ENCODE measurements at regions not wholly inside any gene's neighbourhood (a gene's known extent, or its start where the extent isn't known, plus 50 kb on each side); places are given as distances from the start of the nearest gene placed in this dataset.

DNA sequence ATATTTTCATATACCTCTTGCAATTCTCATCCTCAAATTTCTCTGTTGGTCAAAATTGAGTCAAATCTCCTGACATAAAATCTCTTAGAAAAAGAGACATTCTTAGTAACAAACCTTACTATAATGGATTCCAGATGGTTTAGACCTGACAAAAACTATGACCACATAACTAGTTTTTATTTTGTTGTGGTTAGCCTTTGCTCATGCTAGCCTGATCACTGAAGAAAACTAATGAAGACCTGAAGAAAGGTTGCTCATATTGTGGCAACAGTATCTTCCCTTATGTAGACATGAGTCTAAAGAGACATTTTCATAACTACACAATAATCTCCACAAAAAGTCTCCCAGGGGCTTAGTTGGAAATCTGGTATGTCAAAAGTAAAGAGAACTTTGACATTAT, 274.1 kb upstream of the TMEM161B start:
- H3K4me1 ChIP-seq (ENCODE audit: insufficient read depth, low read length) = no peaks in the 10 kb centered on the region
- no peaks in the 10 kb centered on the region for H3K36me3 ChIP-seq (ENCODE audit: insufficient read depth, low read length)

DNA sequence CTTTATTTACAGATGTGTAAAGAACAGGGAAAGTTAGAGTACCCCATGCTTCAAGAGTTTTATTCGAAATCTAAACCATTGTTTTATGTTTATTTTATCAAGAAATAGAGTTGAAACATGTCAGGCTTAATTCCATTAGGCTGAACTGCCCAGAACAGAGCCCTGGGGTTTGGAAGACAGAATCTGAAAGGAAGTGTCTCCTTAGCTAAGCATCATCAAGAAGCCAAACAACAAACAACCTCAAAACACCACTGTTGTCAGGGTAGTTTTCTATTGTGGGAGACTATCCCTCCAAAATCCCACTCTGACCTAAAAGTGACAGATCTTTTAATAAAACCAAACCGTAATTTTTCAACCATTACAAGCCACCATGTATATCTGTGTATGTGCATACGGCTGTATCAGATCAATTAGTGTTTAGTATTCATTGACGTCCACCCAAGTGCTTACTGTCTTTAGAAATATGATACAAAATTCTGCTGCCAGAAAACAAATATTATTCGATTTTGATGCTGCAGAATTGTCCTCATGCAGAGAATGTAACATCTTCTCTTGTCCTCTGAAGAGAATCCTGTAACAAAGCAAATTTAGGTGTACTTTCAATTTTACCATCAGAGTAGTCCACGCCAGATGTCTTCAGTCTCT, 271.9 kb upstream of the TMEM161B start:
- no peak overlapping the region for H3K27ac ChIP-seq (ENCODE audit: low read depth, low read length)
- no peak overlapping the region for H3K4me3 ChIP-seq (ENCODE audit: low read depth in 1 of 2, low read length in 2 of 2)
- no peaks in the 10 kb centered on the region for H3K9me3 ChIP-seq (ENCODE audit: low read length)
- no peaks in the 10 kb centered on the region for H3K27me3 ChIP-seq (ENCODE audit: control insufficient read depth in 1 of 2, insufficient read depth in 2 of 2, low read length in 2 of 2)
- H3K9ac ChIP-seq (ENCODE audit: low read length) = no peak overlapping the region
- H3K36me3 ChIP-seq (ENCODE audit: insufficient read depth, low read length) = no peaks in the 10 kb centered on the region
- no peaks in the 10 kb centered on the region for H3K4me1 ChIP-seq (ENCODE audit: insufficient read depth, low read length)

More for the DNA sequence above, 274.1 kb upstream of the TMEM161B start:
- H3K27me3 ChIP-seq (ENCODE audit: control insufficient read depth in 1 of 2, insufficient read depth in 2 of 2, low read length in 2 of 2) = no peaks in the 10 kb centered on the region
- H3K27ac ChIP-seq (ENCODE audit: low read depth, low read length) = no peak overlapping the region
- no peaks in the 10 kb centered on the region for H3K9me3 ChIP-seq (ENCODE audit: low read length)
- H3K9ac ChIP-seq (ENCODE audit: low read length) = no peak overlapping the region
- no peak overlapping the region for H3K4me3 ChIP-seq (ENCODE audit: low read depth in 1 of 2, low read length in 2 of 2)

DNA sequence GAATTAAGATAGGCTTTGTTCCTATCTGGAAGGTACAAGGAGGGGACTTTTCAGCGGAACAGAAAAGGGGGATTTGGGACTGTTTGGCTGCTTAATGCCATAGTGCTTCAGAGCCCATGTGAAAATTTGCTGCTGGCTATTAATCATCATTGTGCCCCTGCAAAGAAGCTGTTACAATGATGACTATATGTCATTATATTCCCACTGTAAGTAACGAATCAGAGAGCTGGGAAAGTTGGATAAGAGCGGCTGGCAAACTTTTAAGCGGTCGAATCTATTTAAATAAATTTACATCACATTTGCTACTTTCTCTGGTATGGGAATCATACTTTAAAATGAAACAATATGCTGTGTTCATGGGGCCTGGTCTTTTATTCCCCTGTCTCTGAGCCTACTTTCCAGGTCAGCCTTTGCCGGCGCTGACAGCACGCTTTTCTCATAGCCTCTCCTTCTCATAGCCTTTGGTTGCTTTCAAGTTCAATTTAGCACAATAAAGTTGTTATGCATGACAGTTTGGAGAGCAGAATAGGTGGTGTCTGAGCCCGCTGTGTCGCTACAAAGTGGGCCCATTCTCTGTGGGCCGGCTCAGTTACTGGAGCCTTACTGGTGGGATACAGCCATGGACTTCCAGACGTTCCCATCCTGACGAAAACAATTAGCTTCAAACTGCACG, 271.2 kb upstream of the TMEM161B start:
- Histone ChIP-seq H3K36me3 (ENCODE audit: insufficient read depth, low read length) (no peaks in the 10 kb centered on the region), H3K27me3 (ENCODE audit: control insufficient read depth in 1 of 2, insufficient read depth in 2 of 2, low read length in 2 of 2) (no peaks in the 10 kb centered on the region), H3K27ac (ENCODE audit: low read depth, low read length) (no peak overlapping the region), H3K9me3 (ENCODE audit: low read length) (no peaks in the 10 kb centered on the region), H3K4me1 (ENCODE audit: insufficient read depth, low read length) (no peaks in the 10 kb centered on the region), H3K4me3 (ENCODE audit: low read depth in 1 of 2, low read length in 2 of 2) (no peak overlapping the region), H3K9ac (ENCODE audit: low read length) (no peak overlapping the region)

DNA sequence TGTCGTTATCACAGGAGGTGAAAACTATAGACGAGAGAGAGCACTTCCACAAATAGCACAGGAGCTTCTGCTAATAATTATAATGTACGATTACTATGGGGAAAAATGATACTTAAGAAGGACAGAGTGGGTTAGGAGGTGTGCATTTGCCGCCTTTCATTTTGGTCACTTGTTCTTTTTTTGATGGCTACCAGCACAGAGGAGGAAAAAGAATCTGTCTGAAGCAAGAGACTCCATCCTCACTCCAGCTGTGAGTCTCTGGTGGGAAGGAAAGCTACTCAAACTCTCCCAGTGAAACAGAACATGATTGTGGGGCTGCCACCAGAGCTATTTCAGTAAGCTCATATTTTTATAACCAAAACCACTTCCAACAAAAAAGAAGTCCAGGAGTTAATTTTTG, 270.4 kb upstream of the TMEM161B start:
- Histone ChIP-seq H3K9me3 (ENCODE audit: low read length) (no peaks in the 10 kb centered on the region), H3K4me1 (ENCODE audit: insufficient read depth, low read length) (no peaks in the 10 kb centered on the region), H3K36me3 (ENCODE audit: insufficient read depth, low read length) (no peaks in the 10 kb centered on the region), H3K9ac (ENCODE audit: low read length) (no peak overlapping the region), H3K27ac (ENCODE audit: low read depth, low read length) (no peak overlapping the region), H3K27me3 (ENCODE audit: control insufficient read depth in 1 of 2, insufficient read depth in 2 of 2, low read length in 2 of 2) (no peaks in the 10 kb centered on the region), H3K4me3 (ENCODE audit: low read depth in 1 of 2, low read length in 2 of 2) (no peak overlapping the region)

GRCh38 chr5:88536146-88536545, 267.5 kb upstream of the TMEM161B start:
- H3K4me3 ChIP-seq (ENCODE audit: low read depth in 1 of 2, low read length in 2 of 2) = no peak overlapping the region
- H3K4me1 ChIP-seq (ENCODE audit: insufficient read depth, low read length) = no peaks in the 10 kb centered on the region
- H3K36me3 ChIP-seq (ENCODE audit: insufficient read depth, low read length) = no peaks in the 10 kb centered on the region
- H3K9me3 ChIP-seq (ENCODE audit: low read length) = no peaks in the 10 kb centered on the region
- H3K27ac ChIP-seq (ENCODE audit: low read depth, low read length) = no peak overlapping the region
- H3K27me3 ChIP-seq (ENCODE audit: control insufficient read depth in 1 of 2, insufficient read depth in 2 of 2, low read length in 2 of 2) = no peaks in the 10 kb centered on the region
- no peak overlapping the region for H3K9ac ChIP-seq (ENCODE audit: low read length)

- no peak overlapping the region for H3K27ac ChIP-seq (ENCODE audit: low read depth, low read length)
- H3K9ac ChIP-seq (ENCODE audit: low read length) = no peak overlapping the region
- H3K27me3 ChIP-seq (ENCODE audit: control insufficient read depth in 1 of 2, insufficient read depth in 2 of 2, low read length in 2 of 2) = no peaks in the 10 kb centered on the region
- no peaks in the 10 kb centered on the region for H3K9me3 ChIP-seq (ENCODE audit: low read length)
- no peaks in the 10 kb centered on the region for H3K4me1 ChIP-seq (ENCODE audit: insufficient read depth, low read length)
- H3K4me3 ChIP-seq (ENCODE audit: low read depth in 1 of 2, low read length in 2 of 2) = no peak overlapping the region
- no peaks in the 10 kb centered on the region for H3K36me3 ChIP-seq (ENCODE audit: insufficient read depth, low read length)
These were observed 256.3 kb upstream of the TMEM161B start for GRCh38 chr5:88524941-88525340.

- no peaks in the 10 kb centered on the region for H3K27me3 ChIP-seq (ENCODE audit: control insufficient read depth in 1 of 2, insufficient read depth in 2 of 2, low read length in 2 of 2)
- H3K9me3 ChIP-seq (ENCODE audit: low read length) = no peaks in the 10 kb centered on the region
- H3K4me3 ChIP-seq (ENCODE audit: low read depth in 1 of 2, low read length in 2 of 2) = no peak overlapping the region
- H3K36me3 ChIP-seq (ENCODE audit: insufficient read depth, low read length) = no peaks in the 10 kb centered on the region
- no peak overlapping the region for H3K9ac ChIP-seq (ENCODE audit: low read length)
- no peak overlapping the region for H3K27ac ChIP-seq (ENCODE audit: low read depth, low read length)
- no peaks in the 10 kb centered on the region for H3K4me1 ChIP-seq (ENCODE audit: insufficient read depth, low read length)
These were observed 250.4 kb upstream of the TMEM161B start for GRCh38 chr5:88519066-88519465.

GRCh38 chr5:88518131-88519016, 249.7 kb upstream of the TMEM161B start:
- no peaks in the 10 kb centered on the region for H3K4me1 ChIP-seq (ENCODE audit: insufficient read depth, low read length)
- no peaks in the 10 kb centered on the region for H3K36me3 ChIP-seq (ENCODE audit: insufficient read depth, low read length)
- H3K4me3 ChIP-seq (ENCODE audit: low read depth in 1 of 2, low read length in 2 of 2) = no peak overlapping the region
- H3K27ac ChIP-seq (ENCODE audit: low read depth, low read length) = no peak overlapping the region
- no peaks in the 10 kb centered on the region for H3K27me3 ChIP-seq (ENCODE audit: control insufficient read depth in 1 of 2, insufficient read depth in 2 of 2, low read length in 2 of 2)
- no peaks in the 10 kb centered on the region for H3K9me3 ChIP-seq (ENCODE audit: low read length)
- no peak overlapping the region for H3K9ac ChIP-seq (ENCODE audit: low read length)

GRCh38 chr5:88515881-88516819, 247.5 kb upstream of the TMEM161B start:
- Histone ChIP-seq H3K9me3 (ENCODE audit: low read length) (no peaks in the 10 kb centered on the region), H3K9ac (ENCODE audit: low read length) (no peak overlapping the region), H3K4me3 (ENCODE audit: low read depth in 1 of 2, low read length in 2 of 2) (no peak overlapping the region), H3K27ac (ENCODE audit: low read depth, low read length) (no peak overlapping the region), H3K27me3 (ENCODE audit: control insufficient read depth in 1 of 2, insufficient read depth in 2 of 2, low read length in 2 of 2) (no peaks in the 10 kb centered on the region), H3K36me3 (ENCODE audit: insufficient read depth, low read length) (no peaks in the 10 kb centered on the region), H3K4me1 (ENCODE audit: insufficient read depth, low read length) (no peaks in the 10 kb centered on the region)

- H3K4me1 ChIP-seq (ENCODE audit: insufficient read depth, low read length) = no peaks in the 10 kb centered on the region
- H3K9ac ChIP-seq (ENCODE audit: low read length) = no peak overlapping the region
- no peak overlapping the region for H3K4me3 ChIP-seq (ENCODE audit: low read depth in 1 of 2, low read length in 2 of 2)
- H3K27ac ChIP-seq (ENCODE audit: low read depth, low read length) = no peak overlapping the region
- H3K27me3 ChIP-seq (ENCODE audit: control insufficient read depth in 1 of 2, insufficient read depth in 2 of 2, low read length in 2 of 2) = no peaks in the 10 kb centered on the region
- no peaks in the 10 kb centered on the region for H3K36me3 ChIP-seq (ENCODE audit: insufficient read depth, low read length)
- no peaks in the 10 kb centered on the region for H3K9me3 ChIP-seq (ENCODE audit: low read length)
These were observed 246.4 kb upstream of the TMEM161B start for GRCh38 chr5:88515068-88515467.

GRCh38 chr5:88509403-88509802, 240.8 kb upstream of the TMEM161B start:
- Histone ChIP-seq H3K9me3 (ENCODE audit: low read length) (no peaks in the 10 kb centered on the region), H3K9ac (ENCODE audit: low read length) (no peak overlapping the region), H3K36me3 (ENCODE audit: insufficient read depth, low read length) (no peaks in the 10 kb centered on the region), H3K27ac (ENCODE audit: low read depth, low read length) (no peak overlapping the region), H3K4me1 (ENCODE audit: insufficient read depth, low read length) (no peaks in the 10 kb centered on the region), H3K27me3 (ENCODE audit: control insufficient read depth in 1 of 2, insufficient read depth in 2 of 2, low read length in 2 of 2) (no peaks in the 10 kb centered on the region), H3K4me3 (ENCODE audit: low read depth in 1 of 2, low read length in 2 of 2) (no peak overlapping the region)
